Glomerular endothelial cell (primary cell): ENCODE measurements at regions not wholly inside any gene's neighbourhood (a gene's known extent, or its start where the extent isn't known, plus 50 kb on each side); places are given as distances from the start of the nearest gene placed in this dataset.

Experiments used
- DNase-seq: peaks from one replicate; pipeline ENCODE4 v3.0.0-alpha.2; 2011; ENCODE audit warnings: low read depth, low spot score; ENCODE audit errors: extremely low read depth

- DNase-seq = peak; percentile 87
Observed at GRCh38 chr16:86387468-86388440, 122.6 kb upstream of the FOXF1 start.

DNA sequence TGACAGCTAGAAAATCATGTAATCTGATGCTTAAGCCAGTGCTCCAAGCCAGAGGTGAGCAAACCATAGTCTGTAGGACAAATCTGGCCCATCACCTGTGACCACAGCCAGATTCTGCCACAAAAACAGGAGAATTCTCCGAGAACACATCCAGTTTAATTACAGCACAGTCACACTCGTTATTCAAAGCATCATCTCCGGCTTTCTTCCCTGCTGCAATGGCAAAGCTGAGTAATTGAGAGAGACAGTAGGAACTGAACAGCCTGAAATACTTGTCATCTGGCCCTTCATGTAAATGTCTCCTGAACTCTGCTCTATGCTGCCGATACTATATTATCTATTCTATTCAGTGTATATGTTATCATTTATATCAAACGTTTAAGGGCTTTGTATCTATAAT, 121.4 kb upstream of the FOXF1 start:
- DNase-seq = no peak

GRCh38 chr16:86389566-86390328, 120.6 kb upstream of the FOXF1 start:
- DNase-seq = no peak

DNA sequence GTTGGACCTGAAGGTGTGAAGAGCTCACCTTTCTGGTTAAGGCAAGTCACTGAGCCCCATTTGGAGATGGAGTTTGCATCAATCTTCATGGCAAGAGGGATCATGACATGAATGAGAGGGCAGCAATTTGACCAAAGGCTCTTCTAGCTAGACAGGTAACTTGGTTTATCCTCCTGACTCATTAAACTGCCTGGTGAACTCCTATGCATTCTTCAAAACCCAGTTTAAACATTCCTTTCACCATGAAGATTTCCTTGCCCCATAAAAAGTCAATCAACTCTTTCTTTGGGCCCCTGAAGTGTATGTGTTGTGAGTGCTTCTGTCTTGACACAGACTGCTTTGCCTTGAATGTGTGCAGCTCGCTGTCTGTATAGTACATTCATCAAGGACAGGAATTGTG, 120.0 kb upstream of the FOXF1 start:
- no peak for DNase-seq

DNA sequence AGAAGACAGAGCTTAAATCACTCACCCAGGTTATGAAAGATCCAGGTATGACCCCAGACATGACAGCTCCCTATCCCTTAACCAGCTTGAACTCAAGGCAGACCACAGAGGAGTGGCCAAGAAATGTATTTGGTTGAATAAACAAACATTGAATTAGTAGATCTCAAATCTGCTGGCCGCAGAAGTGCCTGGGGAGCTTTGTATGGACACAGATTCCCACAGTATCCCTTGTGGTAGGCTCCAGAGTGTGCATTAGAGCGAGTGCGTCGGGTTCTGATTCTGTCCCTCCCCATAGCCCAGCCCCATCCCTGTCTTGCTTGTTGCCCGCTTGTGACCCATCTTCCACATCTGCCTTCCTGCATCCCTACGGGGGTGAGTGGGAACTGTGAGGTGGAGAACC, 118.8 kb upstream of the FOXF1 start:
- DNase-seq = no peak

DNA sequence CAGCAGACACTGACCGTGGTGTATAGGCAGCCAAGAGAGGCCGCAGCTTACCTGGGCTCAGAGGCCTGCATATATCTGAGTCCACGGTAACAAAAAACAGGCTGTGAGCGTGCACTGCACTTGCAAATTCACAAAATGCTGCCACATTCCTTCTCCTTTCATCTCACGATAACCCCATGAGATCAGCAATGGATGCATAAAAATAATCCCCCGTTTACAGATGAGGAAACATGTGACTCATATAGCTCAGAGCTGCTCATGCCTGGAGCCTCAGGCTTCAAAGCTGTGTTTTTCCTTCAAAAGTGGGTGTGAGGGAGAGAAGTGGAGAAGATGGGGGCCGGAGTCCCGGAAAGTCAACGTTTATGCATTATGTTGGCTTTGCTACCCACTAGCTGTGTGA, 118.3 kb upstream of the FOXF1 start:
- no peak for DNase-seq

- DNase-seq = no peak
Observed at GRCh38 chr16:86392436-86393152, 117.7 kb upstream of the FOXF1 start.

GRCh38 chr16:86393907-86394626, 116.3 kb upstream of the FOXF1 start:
- DNase-seq = no peak

DNA sequence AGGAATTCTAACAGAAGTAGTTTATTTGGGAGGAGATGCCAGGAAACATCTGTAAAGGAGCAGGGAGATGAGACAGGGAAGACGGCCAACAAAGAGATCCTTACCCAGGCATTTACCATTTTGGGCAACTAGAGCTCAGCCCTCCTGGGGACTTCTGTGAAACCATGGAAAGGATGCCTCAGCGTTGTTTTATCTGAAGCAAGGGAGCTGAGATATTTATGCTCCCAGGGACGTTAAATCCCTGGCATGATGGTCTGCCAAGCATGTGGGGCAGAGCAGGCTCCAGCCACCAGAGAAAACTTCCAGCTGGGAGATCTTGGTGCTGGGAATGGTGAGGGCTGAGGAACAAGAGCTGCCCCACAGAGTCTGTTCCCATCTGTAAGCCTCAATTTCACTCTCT, 114.8 kb upstream of the FOXF1 start:
- DNase-seq = no peak

DNA sequence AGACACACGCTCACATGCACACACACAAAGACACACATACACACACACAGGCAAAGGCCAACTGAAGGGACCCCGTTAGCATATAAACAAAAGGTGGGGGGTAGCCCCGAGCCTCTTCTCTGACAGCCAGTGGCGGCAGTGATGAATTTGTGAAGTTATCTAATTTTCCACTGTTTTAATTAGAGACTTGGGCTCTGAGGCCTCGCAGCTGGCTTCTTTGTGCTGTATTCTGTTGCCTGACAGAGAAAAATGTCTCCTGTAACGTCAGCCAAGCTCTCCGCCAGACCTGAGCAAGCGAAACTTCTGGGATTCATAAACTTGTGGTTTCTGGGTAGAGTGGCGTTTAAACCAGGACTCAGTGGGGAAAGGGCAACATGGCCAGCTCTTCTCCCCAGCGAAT, 113.9 kb upstream of the FOXF1 start:
- no peak for DNase-seq

GRCh38 chr16:86396901-86397311, 113.4 kb upstream of the FOXF1 start:
- no peak for DNase-seq

- no peak for DNase-seq
Observed at GRCh38 chr16:86398201-86398600, 112.1 kb upstream of the FOXF1 start.

DNA sequence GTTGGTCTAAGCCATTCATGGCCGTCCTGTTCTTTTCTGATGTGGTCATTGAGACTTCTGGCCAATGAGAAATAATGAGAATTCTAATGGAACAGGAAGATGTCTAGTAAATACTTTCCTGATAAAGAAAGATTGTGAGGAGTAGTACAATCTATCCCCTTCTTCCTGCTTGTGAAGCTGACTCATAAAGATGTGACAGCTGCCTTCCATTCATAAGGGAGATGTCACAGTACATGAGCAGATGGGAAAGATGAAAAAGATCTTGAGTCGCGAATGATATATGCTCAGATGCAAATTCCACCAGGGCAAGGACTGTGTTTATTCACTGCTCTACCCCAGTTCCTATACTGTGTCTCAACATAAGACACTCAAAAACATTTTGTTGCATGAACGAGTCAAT, 111.7 kb upstream of the FOXF1 start:
- no peak for DNase-seq

- no peak for DNase-seq
Observed at GRCh38 chr16:86401126-86401525, 109.2 kb upstream of the FOXF1 start.

DNA sequence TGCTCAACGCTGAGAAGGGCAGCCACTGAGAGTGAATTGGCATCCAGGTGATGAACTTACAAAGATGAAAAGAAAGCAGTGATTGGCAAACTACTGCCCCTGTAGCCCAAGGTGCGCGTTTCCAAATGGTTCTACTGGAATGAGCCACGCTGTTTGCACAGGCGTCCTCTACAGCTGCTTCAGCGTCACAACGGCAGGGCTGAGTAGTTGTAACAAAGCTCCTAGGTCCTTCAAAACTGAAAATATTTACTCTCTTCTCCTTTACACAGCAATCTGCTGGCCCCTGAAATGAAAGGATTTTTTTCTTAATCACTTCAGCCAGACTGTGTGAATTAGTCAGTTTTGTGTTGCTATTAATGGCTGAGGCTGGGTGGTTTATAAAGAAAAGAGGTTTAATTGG, 107.2 kb upstream of the FOXF1 start:
- DNase-seq = no peak

- no peak for DNase-seq
Observed at GRCh38 chr16:86403541-86404163, 106.7 kb upstream of the FOXF1 start.

DNA sequence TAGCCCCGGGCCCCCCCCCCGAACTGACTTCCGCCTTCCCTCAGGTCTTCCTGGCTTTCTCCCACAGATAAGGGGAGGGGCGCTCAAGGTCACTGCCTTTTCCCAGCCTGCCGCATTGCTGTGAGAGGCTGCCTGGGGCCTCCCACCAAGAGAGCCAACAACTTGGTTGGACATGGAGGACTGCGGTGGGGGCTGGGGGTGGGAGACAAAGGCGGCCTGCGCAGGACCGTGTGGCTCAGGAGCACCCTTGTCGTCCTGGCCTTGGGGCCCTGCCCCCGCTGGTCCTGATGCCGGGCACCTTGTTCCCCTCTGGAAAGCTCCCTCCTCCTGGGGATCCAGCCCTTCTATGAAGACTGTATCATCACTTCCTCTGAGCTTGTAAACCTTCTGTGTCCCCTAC, 105.6 kb upstream of the FOXF1 start:
- DNase-seq = no peak

- DNase-seq = no peak
Observed at GRCh38 chr16:86405319-86405718, 105.0 kb upstream of the FOXF1 start.

DNA sequence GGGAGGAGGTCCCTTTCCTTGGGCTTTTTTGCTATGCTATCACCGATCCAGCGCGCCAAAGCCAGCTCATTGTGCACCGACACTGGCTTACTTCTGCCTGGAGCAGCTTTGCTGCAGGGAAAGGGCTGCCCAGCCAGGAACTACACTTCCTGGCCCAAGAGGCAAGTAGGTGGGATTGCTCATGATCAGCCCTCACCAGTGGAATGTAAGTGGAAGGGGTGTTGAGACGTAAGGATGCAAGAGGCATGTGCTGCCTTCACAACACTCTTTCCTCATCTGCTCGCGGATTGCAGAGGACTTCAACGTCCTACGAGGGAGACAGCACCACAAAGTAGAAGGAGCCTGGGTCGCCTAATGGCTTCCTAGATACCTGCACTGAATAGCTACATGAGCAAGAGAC, 104.3 kb upstream of the FOXF1 start:
- no peak for DNase-seq

DNA sequence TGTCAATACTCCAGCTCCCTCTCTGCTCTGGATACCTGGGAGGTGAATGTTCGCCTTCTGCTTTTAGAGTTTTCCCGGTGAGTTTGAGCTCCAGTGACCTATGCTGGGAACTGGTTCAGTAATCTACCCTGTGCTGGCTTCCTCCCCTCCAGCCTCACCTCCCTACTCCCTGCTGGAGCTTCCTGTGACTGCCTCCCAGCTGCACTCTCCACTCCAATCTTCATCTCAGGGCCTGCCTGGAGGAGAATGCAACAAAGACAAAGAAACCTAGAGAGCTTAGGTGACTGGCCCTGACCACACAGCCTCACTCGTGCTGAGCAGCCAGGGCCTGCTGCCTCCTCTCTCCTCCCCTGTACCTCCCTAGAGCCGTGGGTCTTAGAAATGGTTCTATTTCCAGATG, 101.6 kb upstream of the FOXF1 start:
- no peak for DNase-seq
